Heart left ventricle (tissue), 13 donors: ENCODE measurements at regions not wholly inside any gene's neighbourhood (a gene's known extent, or its start where the extent isn't known, plus 50 kb on each side); places are given as distances from the start of the nearest gene placed in this dataset.

Experiments
- POLR2A ChIP-seq, 2 donors: fragments of 450-650 bp; IDR thresholded peaks; one replicate each; pipeline ENCODE4 v1.6.1; 2017; ENCODE audit warnings: antibody characterized with exemption in 2 of 2, mild to moderate bottlenecking in 2 of 2, moderate library complexity in 2 of 2
- TF ChIP-seq, protein P1 (sequence below), 12 donors: fragments of 200-600 bp; sonication (generic) in 4 of 12; IDR thresholded peaks; one replicate each; pipeline versions ENCODE4 v1.5.0 to v1.8.0; 2018 to 2022; ENCODE audit warnings: antibody characterized with exemption in 12 of 12, mild to moderate bottlenecking in 5 of 12
- donor health status: ischemic (EF 13 %, LVEDD 7.1; RV severe dilation, severe dysfunction).
- donor health status: DM: no; HTN: yes; CAD: no.
- donor health status: DM: no; HTN: no; CAD: no.
- donor health status: ischemic (EF 25% LVEDD 6.9; RV normal size, moderate dysfunction).
- donor health status: ischemic (EF 25% LVEDD 5.7; RV mildly dilated, moderate dysfunction).
- donor health status: ischemic (EF 35%, LVEDD 5.7; RV mildly dilated, moderate dysfunction).
- donor health status: nonischemic (EF 11% LVEDD 7.7; RV severe dilation, severe dysfunction).
- donor health status: DM: yes; HTN: yes; CAD: no.
- donor health status: PGD.
- donor health status: ischemic (EF 29% LVEDD 5.4; RV normal size, mild dysfunction).
- donor health status: nonischemic (EF 23%, LVEDD 6.1; RV moderate dilation, normal function).

GRCh38 chr1:199411506-199411905 is 616.0 kb upstream of the NR5A2 start:
- TF ChIP-seq, protein P1, sequence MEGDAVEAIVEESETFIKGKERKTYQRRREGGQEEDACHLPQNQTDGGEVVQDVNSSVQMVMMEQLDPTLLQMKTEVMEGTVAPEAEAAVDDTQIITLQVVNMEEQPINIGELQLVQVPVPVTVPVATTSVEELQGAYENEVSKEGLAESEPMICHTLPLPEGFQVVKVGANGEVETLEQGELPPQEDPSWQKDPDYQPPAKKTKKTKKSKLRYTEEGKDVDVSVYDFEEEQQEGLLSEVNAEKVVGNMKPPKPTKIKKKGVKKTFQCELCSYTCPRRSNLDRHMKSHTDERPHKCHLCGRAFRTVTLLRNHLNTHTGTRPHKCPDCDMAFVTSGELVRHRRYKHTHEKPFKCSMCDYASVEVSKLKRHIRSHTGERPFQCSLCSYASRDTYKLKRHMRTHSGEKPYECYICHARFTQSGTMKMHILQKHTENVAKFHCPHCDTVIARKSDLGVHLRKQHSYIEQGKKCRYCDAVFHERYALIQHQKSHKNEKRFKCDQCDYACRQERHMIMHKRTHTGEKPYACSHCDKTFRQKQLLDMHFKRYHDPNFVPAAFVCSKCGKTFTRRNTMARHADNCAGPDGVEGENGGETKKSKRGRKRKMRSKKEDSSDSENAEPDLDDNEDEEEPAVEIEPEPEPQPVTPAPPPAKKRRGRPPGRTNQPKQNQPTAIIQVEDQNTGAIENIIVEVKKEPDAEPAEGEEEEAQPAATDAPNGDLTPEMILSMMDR (IDR thresholded peaks at IDR 0.05) = no peak
- no peak for TF ChIP-seq POLR2A (IDR thresholded peaks at IDR 0.05)
